Stimulated activated CD4-positive, alpha-beta T cell treated with anti-CD3 and anti-CD28 coated beads, Interleukin-4, amount 100 ng/mL, for 48 hours (primary cell): ENCODE measurements at regions not wholly inside any gene's neighbourhood (a gene's known extent, or its start where the extent isn't known, plus 50 kb on each side); places are given as distances from the start of the nearest gene placed in this dataset.
"Not testable (repeated sequence)": the region's sequence is repeated elsewhere in the genome, so short reads cannot be mapped to it uniquely, and the experiment has no call there.

ENCODE experiments used
- DNase-seq, 2 donors: peaks; one replicate each; pipeline ENCODE4 v3.0.0-alpha.2; 2020; ENCODE audit warnings: low read depth in 2 of 2

GRCh38 chr1:29946057-29946456, 709.7 kb downstream of the PTPRU start:
- no peak for DNase-seq

DNA sequence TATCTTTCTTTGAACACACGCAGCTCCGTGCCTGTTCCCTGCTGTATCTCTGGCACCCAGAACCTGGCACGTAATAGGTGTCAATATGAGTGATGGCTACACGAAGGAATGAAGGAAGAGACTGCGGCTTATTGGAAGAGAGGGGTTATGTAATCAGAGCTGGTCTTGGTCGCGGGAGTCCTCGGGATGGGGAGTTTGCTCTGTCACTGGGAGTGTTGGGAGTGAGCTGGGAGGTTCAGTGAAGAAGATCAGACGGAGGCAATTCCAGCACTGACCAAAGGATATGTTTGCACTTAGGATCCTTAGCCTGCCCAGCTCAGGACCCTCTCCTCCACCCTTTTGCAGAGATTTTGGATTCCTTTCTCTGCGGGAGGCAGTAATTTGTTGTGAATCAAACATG, 709.1 kb downstream of the PTPRU start:
- no peak for DNase-seq

GRCh38 chr1:29944253-29944905, 708.1 kb downstream of the PTPRU start:
- no peak for DNase-seq

DNA sequence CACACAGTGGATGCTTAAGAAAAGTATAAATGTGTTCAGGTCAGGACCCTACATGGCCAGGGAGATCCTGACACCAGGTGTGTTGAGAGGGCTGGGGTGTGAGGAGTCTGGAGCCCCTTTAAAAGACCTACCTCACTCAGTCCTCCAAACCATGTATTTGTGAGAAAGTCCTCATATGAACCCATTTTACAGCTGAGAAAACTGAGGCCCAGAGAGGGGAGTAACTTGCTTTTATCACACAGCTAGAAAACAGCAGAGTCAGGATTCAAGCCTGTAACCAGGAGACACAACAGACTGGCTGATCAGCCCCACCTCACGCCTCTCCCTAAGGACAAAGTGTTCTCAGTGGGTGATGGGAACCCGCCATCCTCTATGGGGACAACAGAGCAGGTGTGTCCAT, 706.7 kb downstream of the PTPRU start:
- DNase-seq: no peak

DNA sequence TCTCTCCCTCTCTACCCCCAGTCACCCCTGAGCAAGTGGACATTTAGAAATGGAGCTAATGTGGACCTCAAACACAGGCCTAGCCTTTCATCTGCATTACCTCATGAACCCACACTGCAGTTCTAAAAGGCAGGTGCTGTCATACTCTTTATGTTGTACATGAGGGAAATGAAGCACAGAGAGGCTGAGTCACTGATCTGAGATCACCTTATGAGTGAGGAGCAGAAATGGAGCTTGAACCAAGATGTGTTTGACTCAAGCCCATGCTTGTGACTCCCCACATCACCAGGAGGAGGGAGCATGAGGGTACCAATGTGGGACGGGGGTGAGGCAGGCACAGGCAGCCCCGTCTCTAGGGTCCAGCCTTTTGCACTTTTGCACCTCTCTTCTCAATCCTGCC, 702.8 kb downstream of the PTPRU start:
- no peak for DNase-seq

GRCh38 chr1:29937356-29937755, 701.0 kb downstream of the PTPRU start:
- no peak for DNase-seq

DNA sequence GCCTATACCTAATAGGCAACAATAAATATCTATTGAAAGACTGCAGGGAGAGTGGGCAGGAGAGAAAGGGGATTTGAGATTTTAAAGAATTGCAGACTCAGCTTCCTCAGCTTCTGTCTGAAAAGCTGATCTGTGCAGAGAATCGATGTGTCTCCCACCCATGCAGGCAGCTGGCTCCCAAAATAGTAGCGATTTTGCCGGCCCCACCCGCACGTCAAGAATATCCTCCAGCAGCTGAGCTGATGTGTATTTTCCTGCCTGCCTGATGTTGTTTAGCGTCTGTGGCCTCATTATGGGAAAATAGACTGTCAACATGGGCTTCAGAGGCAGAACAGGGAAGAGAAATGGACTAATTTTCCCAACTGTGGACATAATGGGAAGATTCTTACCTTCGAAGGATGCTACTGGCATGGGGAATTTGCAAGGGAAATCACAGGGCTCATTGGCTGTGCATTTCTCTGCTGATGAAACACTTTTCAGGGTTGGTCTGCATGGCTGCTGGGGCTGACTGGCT, 699.8 kb downstream of the PTPRU start:
- DNase-seq: no peak

GRCh38 chr1:29934255-29934772, 698.0 kb downstream of the PTPRU start:
- no peak for DNase-seq

GRCh38 chr1:29933067-29933466, 696.7 kb downstream of the PTPRU start:
- no peak for DNase-seq

GRCh38 chr1:29932626-29933025, 696.3 kb downstream of the PTPRU start:
- no peak for DNase-seq

DNA sequence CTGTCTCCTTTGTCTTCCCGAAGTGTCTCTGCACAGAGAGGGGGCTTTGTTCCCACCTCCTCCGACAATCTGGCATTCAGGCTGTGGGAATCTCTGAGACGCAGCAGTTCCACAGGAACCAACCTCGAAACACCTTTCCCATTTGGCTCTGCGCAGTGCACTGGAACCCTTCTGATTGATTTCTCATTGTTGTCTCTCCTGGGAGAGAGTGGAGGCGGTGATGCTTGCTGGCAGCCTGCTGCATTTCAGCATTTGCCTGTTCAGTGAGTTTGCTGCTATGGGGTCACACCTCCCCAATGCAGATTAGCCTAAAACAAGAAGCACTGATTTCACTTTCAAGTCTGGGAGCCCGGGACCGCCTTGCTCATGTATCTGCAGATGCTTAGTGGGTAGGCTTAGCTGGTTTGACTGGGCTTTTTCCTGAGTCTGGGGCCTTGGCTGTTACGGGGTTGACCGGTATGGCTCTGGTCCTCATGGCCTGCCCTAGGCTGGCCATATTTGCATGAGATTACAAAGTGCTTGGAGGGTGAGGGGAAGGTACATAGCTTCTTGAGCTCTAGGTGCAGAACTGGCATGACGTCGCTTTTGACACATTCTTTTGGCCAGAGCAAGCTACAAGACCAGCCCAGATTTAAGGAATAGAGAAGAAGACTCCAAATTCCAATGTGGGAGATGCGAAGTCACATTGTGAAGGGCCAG, 695.3 kb downstream of the PTPRU start:
- no peak for DNase-seq

- no peak for DNase-seq
Measured at GRCh38 chr1:29925058-29925457, 688.7 kb downstream of the PTPRU start.

GRCh38 chr1:29924017-29924431, 687.7 kb downstream of the PTPRU start:
- DNase-seq: no peak

DNA sequence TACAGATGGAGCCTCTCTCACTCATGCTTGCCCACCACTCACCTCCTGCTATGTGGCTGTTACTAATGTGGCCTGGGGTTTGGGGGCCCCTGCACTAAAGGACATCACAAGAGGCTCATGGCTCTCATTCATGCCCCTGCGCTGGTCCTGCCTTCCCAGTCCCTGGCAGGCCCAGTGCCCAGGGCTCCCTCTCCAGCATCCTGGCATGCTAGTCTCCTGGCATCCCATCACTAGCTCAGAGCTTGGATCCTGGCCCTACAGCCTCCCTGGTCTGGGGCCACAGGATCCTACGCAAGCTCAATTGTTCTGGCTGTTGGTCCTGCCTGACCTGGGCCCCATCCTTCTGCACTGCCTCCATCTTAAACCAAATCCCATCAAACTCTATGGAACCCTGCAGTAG, 685.4 kb downstream of the PTPRU start:
- no peak for DNase-seq

GRCh38 chr1:29920784-29921183, 684.5 kb downstream of the PTPRU start:
- DNase-seq: no peak

DNA sequence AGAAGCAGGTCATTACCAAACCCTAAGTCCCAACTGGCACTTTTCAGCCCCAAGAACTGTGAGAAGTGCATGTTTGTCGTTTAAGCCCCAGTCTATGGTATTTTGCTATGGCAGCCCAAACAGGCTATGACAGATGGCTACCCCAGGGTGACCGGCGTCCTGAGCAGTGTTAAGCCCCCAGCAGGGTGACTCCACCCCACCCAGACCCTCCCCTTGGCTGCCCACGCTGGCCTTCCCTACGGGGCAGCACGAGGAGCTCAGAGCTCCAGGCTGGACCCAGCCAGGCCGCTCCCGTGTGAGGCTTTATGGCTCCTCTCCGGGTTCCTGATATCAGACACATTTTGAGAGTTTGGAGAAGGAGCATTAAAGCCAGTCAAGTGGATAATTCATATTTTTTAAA, 684.0 kb downstream of the PTPRU start:
- no peak for DNase-seq

DNA sequence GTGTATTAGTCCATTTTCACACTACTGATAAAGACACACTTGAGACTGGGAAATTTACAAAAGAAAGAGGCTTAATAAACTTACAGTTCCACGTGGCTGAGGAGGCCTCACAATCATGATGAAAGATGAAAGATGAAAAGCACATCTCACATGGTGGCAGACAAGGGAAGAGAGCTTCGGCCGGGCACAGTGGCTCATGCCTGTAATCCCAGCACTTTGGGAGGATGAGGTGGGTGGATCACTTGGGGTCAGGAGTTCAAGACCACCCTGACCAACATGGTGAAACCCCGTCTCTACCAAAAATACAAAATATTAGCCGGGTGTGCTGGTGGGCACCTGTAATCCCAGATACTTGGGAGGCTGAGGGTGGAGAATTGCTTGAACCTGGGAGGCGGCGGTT, 682.7 kb downstream of the PTPRU start:
- not testable (repeated sequence) for DNase-seq

DNA sequence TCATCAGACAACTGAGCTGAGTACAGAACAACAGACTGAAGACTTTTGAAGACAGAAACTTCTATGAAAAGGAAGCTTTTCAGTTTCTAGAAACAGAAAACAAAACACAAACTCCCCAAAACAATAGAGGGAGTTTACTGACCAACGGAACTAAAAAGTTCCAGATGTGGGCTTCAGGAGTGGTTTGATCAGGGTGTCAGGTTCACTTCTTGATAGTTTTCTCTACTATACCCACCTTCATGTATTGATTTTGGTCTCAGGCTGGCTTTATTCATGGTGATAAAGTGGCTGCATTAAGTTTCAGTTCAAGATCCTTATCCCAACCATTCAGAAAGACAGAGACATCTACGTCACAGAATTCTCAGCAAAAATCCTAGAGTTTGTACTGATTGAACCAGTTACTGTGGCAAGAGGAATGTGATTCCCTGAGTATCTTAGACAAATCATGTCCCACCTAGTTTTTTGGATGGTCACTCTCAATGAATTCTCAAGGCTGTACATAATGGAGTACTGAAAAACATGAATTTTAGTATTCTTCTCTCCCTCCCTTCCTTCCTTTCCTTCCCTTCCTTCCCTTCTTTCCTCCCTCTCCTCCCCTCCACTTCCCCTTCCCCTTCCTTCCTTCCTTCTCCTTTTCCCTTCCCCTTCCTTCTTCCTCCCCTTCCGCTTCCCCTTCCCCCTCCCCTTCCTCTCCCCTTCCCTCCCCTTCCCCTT, 680.5 kb downstream of the PTPRU start:
- DNase-seq: no peak

DNA sequence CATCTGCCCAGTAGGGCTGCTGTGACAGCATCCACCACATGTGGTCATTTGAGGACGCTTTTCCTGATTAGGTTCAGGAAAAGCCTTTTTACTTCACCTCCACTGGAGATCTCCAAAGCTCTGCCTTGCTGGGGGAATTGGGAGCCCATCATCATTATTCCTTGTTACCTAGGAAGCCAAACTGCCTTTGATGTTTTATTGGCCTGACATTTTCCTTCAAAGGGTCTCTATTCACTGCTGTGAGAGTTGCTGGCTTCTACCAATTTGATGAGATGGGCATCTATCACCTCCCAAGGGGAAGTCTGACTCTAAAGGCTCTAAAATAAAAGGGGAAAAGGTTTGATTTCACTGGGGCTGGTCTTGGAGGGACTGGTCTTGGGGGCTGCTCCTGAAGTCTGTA, 678.6 kb downstream of the PTPRU start:
- no peak for DNase-seq

DNA sequence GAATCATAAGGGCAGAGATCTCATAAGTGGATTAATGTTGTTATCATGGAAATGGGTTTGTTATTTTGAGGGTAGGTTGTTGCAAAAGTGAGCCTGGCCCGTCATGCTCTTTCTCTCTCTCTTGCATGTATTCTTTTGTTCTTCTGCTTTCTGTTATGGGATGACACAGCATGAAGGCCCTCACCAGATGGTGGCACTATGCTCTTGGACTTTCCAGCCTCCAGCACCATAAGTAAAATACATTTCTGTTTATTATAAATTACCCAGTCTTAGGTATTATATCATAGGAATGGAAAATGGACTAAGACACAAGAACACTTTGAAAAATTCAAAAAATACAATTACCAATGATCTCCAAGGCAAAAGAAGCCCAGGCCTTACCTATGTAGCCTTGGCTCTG, 676.1 kb downstream of the PTPRU start:
- no peak for DNase-seq

GRCh38 chr1:29909962-29910361, 673.6 kb downstream of the PTPRU start:
- DNase-seq: no peak

DNA sequence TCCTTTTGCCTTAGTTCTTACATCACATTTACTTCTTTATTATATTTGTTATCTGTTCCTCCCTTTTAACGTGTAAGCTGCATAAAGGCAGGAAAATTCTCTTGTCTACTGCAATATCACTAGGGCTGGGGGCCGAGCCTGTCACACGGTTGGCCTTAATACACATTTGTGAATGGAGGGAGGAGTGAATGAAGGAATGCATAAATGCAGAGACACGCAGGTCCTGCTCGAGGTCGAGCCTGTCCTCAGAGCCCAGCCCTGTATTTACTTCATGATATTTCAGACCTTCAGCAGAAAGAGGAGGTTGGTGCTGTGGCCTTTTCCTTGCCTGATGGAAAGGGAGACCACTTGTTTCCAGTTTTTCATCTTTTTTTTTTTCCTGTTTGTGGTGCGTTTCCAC, 671.3 kb downstream of the PTPRU start:
- DNase-seq: no peak

DNA sequence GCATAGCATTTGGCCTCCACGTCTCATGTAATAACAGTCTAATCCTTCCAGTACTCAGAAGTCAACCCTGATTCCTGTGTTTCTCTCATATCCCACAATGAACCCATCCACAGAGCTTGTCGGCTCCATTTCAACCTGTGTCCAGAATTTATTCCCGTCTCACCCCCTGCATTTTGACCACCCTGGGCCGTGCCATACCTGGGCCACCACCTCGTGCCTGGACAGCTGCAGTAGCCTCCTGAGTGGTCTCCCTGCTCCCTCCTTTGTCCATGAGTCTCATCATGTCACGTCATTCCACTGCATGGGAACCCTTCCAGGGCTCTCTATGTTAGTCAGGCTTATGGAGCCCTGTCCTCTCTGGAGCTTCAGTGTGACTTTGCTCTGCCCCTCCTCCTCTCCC, 670.6 kb downstream of the PTPRU start:
- no peak for DNase-seq
